Loucy (cell line): ENCODE measurements at regions not wholly inside any gene's neighbourhood (a gene's known extent, or its start where the extent isn't known, plus 50 kb on each side); places are given as distances from the start of the nearest gene placed in this dataset.

Source experiments
- CTCF ChIP-seq: fragments of 200-600 bp; sonication (generic); conservative IDR thresholded peaks from 2 replicates; pipeline ENCODE4 v1.5.1; 2014; ENCODE audit warnings: mild to moderate bottlenecking, antibody characterized with exemption, low read length
- EZH2phosphoT487 ChIP-seq: fragments of 200-600 bp; IDR thresholded peaks from 2 replicates; pipeline ENCODE4 v1.6.1; 2018; ENCODE audit warnings: antibody characterized with exemption, mild to moderate bottlenecking, moderate library complexity, borderline replicate concordance

GRCh38 chr2:235382601-235383000, 111.2 kb upstream of the AGAP1 start:
- no peak for TF ChIP-seq EZH2phosphoT487
- TF ChIP-seq CTCF, result no peak
